HG02610 (cell line): ENCODE measurements at regions not wholly inside any gene's neighbourhood (a gene's known extent, or its start where the extent isn't known, plus 50 kb on each side); places are given as distances from the start of the nearest gene placed in this dataset.

Source experiments
- ATAC-seq: cut with Tn5 transposase; IDR thresholded peaks from one replicate; pipeline ENCODE4 v1.9.1; 2021; ENCODE audit warnings: mild to moderate bottlenecking, moderate library complexity; ENCODE audit not compliant: unreplicated experiment

- peak; percentile 63 for ATAC-seq
These were observed 1282.9 kb downstream of the TBC1D22A start for GRCh38 chr22:48045369-48045768.

GRCh38 chr22:48044487-48045060, 1282.1 kb downstream of the TBC1D22A start:
- ATAC-seq, result no peak

GRCh38 chr22:48043581-48043980, 1281.1 kb downstream of the TBC1D22A start:
- ATAC-seq, result no peak

- no peak for ATAC-seq
These were observed 1280.4 kb downstream of the TBC1D22A start for GRCh38 chr22:48042621-48043395.

GRCh38 chr22:48039326-48039725, 1276.9 kb downstream of the TBC1D22A start:
- no peak for ATAC-seq

GRCh38 chr22:48037618-48038017, 1275.2 kb downstream of the TBC1D22A start:
- no peak for ATAC-seq

- ATAC-seq, result no peak
These were observed 1273.4 kb downstream of the TBC1D22A start for GRCh38 chr22:48035897-48036296.

GRCh38 chr22:48031589-48031988, 1269.1 kb downstream of the TBC1D22A start:
- no peak for ATAC-seq

GRCh38 chr22:48025096-48025495, 1262.6 kb downstream of the TBC1D22A start:
- no peak for ATAC-seq

- ATAC-seq, result no peak
These were observed 1259.5 kb downstream of the TBC1D22A start for GRCh38 chr22:48021991-48022401.

- ATAC-seq, result no peak
These were observed 1255.9 kb downstream of the TBC1D22A start for GRCh38 chr22:48018346-48018745.

GRCh38 chr22:48015701-48016100, 1253.3 kb downstream of the TBC1D22A start:
- no peak for ATAC-seq

GRCh38 chr22:48004936-48005335, 1242.5 kb downstream of the TBC1D22A start:
- ATAC-seq, result no peak

GRCh38 chr22:48004038-48004437, 1241.6 kb downstream of the TBC1D22A start:
- ATAC-seq, result no peak

GRCh38 chr22:48001101-48001500, 1238.7 kb downstream of the TBC1D22A start:
- ATAC-seq, result no peak

GRCh38 chr22:47997612-47998011, 1235.2 kb downstream of the TBC1D22A start:
- no peak for ATAC-seq

- ATAC-seq, result no peak
These were observed 1234.7 kb downstream of the TBC1D22A start for GRCh38 chr22:47997052-47997590.

GRCh38 chr22:47996446-47996857, 1234.0 kb downstream of the TBC1D22A start:
- no peak for ATAC-seq

- no peak for ATAC-seq
These were observed 1233.3 kb downstream of the TBC1D22A start for GRCh38 chr22:47995718-47996117.

- ATAC-seq, result no peak
These were observed 1232.8 kb downstream of the TBC1D22A start for GRCh38 chr22:47995264-47995627.

GRCh38 chr22:47994601-47995263, 1232.3 kb downstream of the TBC1D22A start:
- no peak for ATAC-seq

- ATAC-seq, result no peak
These were observed 1231.6 kb downstream of the TBC1D22A start for GRCh38 chr22:47994045-47994444.
